ENCODE measurements at regions not wholly inside any gene's neighbourhood (a gene's known extent, or its start where the extent isn't known, plus 50 kb on each side); places are given as distances from the start of the nearest gene placed in this dataset.
"Not testable (repeated sequence)": the region's sequence is repeated elsewhere in the genome, so short reads cannot be mapped to it uniquely, and the experiment has no call there.

- no peak for DNase-seq
Observed at GRCh38 chr13:59274958-59275727, 888.6 kb downstream of the DIAPH3 start.

DNA sequence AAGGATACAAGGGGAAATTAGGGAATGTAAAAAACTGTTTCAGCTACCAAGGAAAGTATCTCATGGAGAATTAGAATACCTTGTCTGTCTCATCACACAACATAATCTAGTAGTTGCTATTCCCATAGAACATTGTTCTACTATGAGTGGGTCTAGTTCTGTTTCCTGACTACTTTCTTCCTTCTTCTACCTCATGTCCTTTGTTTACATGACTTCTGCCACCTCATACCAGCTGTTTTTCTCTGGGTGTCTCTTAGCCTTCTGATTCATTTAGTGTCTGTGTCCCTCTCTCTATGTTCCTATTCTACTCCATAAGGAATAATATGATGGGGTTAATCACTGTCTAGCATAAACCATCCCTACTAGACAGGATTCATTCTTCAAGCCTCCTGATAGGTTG lies 887.3 kb downstream of the DIAPH3 start:
- no peak for DNase-seq

GRCh38 chr13:59277106-59277505 lies 886.6 kb downstream of the DIAPH3 start:
- no peak for DNase-seq

DNA sequence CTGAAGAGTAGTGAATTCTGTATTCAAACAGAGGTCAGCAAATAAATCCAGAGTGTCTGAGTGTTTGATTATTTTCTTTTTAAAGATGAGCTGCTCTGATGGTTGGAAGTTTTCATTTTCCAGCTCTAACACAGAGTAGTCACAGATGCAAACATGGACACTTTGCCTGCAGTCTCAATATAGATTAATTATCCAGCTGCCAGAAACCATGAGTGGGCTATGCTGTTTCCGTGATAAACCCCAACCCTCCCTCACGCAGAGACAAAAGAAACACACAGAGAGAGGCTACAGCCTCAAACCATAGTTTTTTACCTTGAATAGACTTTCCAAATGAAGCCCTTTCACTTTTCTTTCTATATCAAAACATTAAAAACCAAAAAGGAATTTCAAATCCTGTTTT lies 884.7 kb downstream of the DIAPH3 start:
- no peak for DNase-seq

DNA sequence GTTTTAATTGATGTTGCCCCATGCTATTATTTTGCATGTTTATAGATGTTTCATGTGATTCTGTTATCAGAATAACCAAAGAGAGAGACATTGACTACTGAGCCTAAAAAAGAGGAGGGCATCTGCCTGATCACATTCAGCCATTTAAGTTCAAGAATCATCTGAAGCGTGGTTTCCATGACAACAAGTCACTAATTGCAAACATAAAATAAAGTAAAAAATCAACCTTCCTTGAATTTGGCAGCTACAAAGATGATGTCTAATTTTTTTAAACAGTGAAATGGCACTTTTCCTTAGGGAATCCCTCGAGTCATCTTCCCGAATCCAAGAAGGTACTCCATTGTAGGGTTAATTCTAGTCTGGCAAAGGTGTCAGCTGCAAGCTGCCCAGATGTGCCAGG lies 884.2 kb downstream of the DIAPH3 start:
- no peak for DNase-seq

- DNase-seq, result no peak
Observed at GRCh38 chr13:59280297-59280696, 883.4 kb downstream of the DIAPH3 start.

- no peak for DNase-seq
Observed at GRCh38 chr13:59281453-59281852, 882.3 kb downstream of the DIAPH3 start.

GRCh38 chr13:59292240-59292639 lies 871.5 kb downstream of the DIAPH3 start:
- not testable (repeated sequence) for DNase-seq

DNA sequence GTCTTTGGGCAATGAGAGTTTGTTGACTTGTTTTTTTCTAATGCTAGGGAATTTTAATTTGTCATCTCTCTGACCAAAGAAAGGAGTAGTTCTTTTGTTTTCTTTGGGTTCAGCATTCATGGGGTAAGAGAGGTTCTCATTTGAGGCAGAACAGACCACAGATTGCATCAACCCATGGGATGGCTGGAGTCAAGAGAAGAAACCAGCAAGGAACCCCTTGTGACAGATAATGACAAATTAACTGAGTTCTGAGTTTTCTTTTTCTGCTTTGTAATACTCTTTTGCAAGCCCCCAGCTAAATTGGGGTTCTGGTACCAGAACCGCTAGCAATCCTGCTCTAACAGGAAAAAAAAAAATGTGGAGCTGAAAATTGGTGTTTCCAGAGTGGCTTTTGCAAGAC lies 864.1 kb downstream of the DIAPH3 start:
- DNase-seq, result no peak

- no peak for DNase-seq
Observed at GRCh38 chr13:59300355-59301173, 863.2 kb downstream of the DIAPH3 start.

- DNase-seq, result no peak
Observed at GRCh38 chr13:59301174-59301567, 862.6 kb downstream of the DIAPH3 start.

GRCh38 chr13:59303433-59303832 lies 860.3 kb downstream of the DIAPH3 start:
- DNase-seq, result no peak

DNA sequence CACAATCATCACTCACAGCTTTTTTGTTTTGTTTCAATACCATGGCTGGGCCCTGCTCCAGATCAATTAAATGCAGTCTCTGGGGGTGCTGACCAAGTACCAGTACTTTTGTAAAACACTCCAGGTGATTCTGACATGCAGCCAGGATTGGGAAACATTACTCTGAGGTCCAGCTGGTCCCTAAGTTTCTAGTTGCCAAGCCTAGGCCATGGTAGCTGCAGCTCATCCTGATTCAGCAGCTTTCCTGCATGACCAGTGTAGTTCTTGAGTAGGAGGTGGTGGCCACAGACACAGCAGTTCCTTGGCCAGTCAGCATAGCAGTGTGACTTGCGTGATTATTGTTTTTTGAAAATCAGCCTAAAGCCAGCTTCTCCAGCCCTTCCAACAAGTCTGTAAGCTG lies 859.1 kb downstream of the DIAPH3 start:
- no peak for DNase-seq

GRCh38 chr13:59305896-59306295 lies 857.8 kb downstream of the DIAPH3 start:
- DNase-seq, result no peak

- DNase-seq, result no peak
Observed at GRCh38 chr13:59312776-59313175, 851.0 kb downstream of the DIAPH3 start.

- no peak for DNase-seq
Observed at GRCh38 chr13:59318320-59318930, 845.3 kb downstream of the DIAPH3 start.

DNA sequence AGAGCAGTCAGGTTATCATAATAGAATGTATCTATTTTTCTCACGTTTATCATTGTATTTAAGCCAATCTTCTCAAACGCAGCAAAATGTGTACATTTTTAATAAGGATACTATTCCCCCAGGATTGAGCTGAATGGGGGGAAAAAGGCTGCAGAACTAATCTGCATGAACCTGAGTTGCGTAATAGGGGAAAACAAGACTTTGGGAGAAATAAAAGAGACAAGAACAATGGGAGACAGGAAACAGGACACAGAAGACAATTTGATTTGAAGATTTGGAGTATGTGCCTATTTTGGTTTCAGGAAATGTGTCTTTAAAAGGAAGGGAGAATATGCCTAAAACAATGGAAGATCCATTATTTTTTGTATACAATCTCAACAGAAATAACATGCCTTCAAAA lies 844.5 kb downstream of the DIAPH3 start:
- DNase-seq, result no peak

DNA sequence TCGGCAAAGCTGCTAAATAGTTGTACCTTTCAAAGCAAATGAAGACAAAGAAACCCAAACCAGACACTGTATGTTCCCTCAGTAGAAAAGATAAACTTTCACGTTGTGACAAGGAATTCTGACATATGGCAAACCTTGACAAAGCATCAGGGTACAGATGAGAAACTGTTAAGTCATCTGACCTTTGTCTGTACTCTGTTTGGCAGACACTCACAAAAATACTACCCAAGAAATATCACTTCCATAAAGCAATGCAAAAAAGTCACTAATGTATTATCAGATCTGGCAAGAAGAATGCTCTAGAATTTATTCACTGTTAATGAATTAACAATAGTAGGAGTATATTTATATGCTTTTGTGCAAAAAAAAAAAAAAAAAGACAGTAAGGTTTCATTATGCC lies 843.7 kb downstream of the DIAPH3 start:
- no peak for DNase-seq

GRCh38 chr13:59324401-59324800 lies 839.3 kb downstream of the DIAPH3 start:
- DNase-seq, result not testable (repeated sequence)

DNA sequence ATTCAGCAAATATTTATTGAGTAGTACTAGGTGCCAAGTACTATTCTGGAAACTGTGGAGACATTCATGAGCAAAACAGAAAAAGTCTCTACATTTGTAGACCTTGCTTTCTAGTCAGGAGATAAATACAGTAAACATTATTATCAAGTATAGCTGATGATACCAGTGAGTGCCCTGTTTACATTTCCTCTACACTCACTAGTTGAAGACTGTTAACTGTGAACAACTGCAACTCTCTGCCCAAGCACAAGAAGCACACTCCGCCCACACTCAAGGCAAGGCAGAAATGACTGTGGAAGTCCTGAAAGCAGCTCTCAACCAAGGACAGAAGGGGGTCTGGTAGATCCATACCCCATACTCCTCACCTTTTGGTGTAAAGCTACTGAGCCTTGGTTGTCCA lies 837.0 kb downstream of the DIAPH3 start:
- DNase-seq, result no peak

DNA sequence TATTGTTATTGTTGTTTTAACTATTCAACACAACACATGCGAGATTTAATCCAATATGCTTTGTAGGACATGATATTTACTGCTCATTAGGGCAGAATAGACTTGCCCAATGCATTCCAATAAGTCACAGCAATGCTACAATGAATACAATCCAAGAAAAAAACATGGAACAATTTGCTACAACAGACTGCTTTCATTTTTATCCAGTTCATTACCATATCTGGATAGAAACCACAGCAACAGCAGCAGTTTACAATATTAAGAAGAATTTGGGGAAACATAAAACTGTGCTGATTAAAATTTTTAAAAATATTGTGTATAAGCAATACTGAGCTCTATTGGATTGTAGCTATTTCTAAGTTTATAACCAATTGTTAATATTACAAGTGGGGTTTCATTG lies 833.0 kb downstream of the DIAPH3 start:
- no peak for DNase-seq

- no peak for DNase-seq
Observed at GRCh38 chr13:59332966-59333365, 830.8 kb downstream of the DIAPH3 start.

DNA sequence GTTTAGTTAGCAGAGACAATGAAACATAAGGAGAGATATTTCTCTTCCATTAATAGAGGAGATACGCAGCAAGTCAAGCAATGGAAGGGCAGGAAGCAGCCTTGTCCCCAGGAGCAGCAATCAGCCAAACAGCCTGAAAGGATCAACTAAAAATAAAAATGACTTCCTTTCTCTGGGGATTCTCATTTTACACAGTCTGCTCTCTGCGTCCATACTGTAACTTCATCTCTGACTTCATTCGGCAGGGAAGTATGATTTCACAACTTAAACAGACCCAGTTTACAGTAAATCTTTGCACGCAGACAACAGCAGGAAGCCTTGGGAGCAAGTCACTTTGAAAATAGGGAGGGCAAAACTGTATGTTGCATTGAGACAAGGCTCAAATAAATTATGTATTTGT lies 826.7 kb downstream of the DIAPH3 start:
- no peak for DNase-seq

- DNase-seq, result no peak
Observed at GRCh38 chr13:59340151-59340550, 823.6 kb downstream of the DIAPH3 start.

All from stimulated activated naive CD4-positive, alpha-beta T cell treated with Interleukin-2 at 50 U/mL for 16 hours (primary cell).